ENCODE measurements at regions not wholly inside any gene's neighbourhood (a gene's known extent, or its start where the extent isn't known, plus 50 kb on each side); places are given as distances from the start of the nearest gene placed in this dataset.

GRCh38 chr10:101285519-101286070, 56.3 kb upstream of the LBX1 start:
- H3K4me3 ChIP-seq (ENCODE audit: low read depth, poor library complexity, severe bottlenecking) = no peak overlapping the region
- DNase-seq (ENCODE audit: low spot score in 2 of 2) = no peak
- intact Hi-C loops (cut with DNase I; ENCODE audit: low total_unique reads) = no loop called here
- TF ChIP-seq POLR2A (IDR thresholded peaks at IDR 0.05) (no peak), CTCF (IDR thresholded peaks at IDR 0.05) (no peak)
- WGBS, 2 donors = 14 to 24% methylated on average over 11 to 15 of the region's 15 CpGs

- no peak for DNase-seq (ENCODE audit: low spot score in 2 of 2)
- intact Hi-C loops (cut with DNase I; ENCODE audit: low total_unique reads) = no loop called here
- TF ChIP-seq CTCF (IDR thresholded peaks at IDR 0.05) = no peak
- no peak for TF ChIP-seq POLR2A (IDR thresholded peaks at IDR 0.05)
- H3K4me3 ChIP-seq (ENCODE audit: low read depth, poor library complexity, severe bottlenecking) = no peak overlapping the region
- 57 to 74% methylated on average over 12 of the region's 12 CpGs for WGBS, 2 donors
Observed at GRCh38 chr10:101286248-101287046, 57.2 kb upstream of the LBX1 start.

- WGBS, 2 donors = 43 to 50% methylated on average over 15 to 18 of the region's 18 CpGs
- intact Hi-C loops (cut with DNase I; ENCODE audit: low total_unique reads) = no loop called here
- TF ChIP-seq POLR2A (IDR thresholded peaks at IDR 0.05) (no peak), CTCF (IDR thresholded peaks at IDR 0.05) (no peak)
- DNase-seq (ENCODE audit: low spot score in 2 of 2) = no peak
- no peak overlapping the region for H3K4me3 ChIP-seq (ENCODE audit: low read depth, poor library complexity, severe bottlenecking)
Observed at GRCh38 chr10:101287183-101287996, 58.1 kb upstream of the LBX1 start.

GRCh38 chr10:101287997-101288635, 58.9 kb upstream of the LBX1 start:
- no peak for DNase-seq (ENCODE audit: low spot score in 2 of 2)
- intact Hi-C loops (cut with DNase I; ENCODE audit: low total_unique reads) = no loop called here
- TF ChIP-seq POLR2A (IDR thresholded peaks at IDR 0.05) = no peak
- no peak for TF ChIP-seq CTCF (IDR thresholded peaks at IDR 0.05)
- no peak overlapping the region for H3K4me3 ChIP-seq (ENCODE audit: low read depth, poor library complexity, severe bottlenecking)
- 48 to 64% methylated on average over 6 of the region's 6 CpGs for WGBS, 2 donors

GRCh38 chr10:101289541-101289940, 60.3 kb upstream of the LBX1 start:
- intact Hi-C loops (cut with DNase I; ENCODE audit: low total_unique reads) = no loop called here
- no peak for DNase-seq (ENCODE audit: low spot score in 2 of 2)
- TF ChIP-seq CTCF (IDR thresholded peaks at IDR 0.05) (no peak), POLR2A (IDR thresholded peaks at IDR 0.05) (no peak)
- 80 to 88% methylated on average over 3 of the region's 3 CpGs for WGBS, 2 donors
- H3K4me3 ChIP-seq (ENCODE audit: low read depth, poor library complexity, severe bottlenecking) = no peak overlapping the region

Measured in lower leg skin (tissue), 4 donors.